ENCODE measurements at regions not wholly inside any gene's neighbourhood (a gene's known extent, or its start where the extent isn't known, plus 50 kb on each side); places are given as distances from the start of the nearest gene placed in this dataset.

DNA sequence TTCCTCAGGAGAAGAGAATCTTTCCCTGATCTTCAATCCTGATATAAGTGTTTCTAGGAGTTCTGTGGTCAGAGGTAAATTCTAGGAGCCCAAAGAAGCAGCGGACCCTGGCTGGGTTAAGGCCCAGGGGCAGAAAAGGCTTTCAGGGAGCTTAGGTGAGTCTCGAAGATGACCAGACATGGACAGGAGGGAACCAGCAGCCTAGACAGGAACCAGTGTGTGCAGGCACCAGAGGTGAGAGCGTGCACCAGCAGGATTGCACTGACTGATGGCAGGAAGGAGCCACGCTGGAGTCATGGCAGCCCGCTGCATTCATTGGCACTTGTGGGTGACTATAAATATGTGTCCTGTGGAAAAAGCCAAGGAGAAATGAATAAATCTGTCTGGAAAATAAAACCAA is 489.9 kb downstream of the BCL11B start (continued):
- TF ChIP-seq, protein P1, sequence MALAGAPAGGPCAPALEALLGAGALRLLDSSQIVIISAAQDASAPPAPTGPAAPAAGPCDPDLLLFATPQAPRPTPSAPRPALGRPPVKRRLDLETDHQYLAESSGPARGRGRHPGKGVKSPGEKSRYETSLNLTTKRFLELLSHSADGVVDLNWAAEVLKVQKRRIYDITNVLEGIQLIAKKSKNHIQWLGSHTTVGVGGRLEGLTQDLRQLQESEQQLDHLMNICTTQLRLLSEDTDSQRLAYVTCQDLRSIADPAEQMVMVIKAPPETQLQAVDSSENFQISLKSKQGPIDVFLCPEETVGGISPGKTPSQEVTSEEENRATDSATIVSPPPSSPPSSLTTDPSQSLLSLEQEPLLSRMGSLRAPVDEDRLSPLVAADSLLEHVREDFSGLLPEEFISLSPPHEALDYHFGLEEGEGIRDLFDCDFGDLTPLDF (CRISPR knock-in tag; IDR thresholded peaks at IDR 0.05), result no peak
- TF ChIP-seq ZNF232 (CRISPR knock-in tag; IDR thresholded peaks at IDR 0.05; ENCODE audit: borderline replicate concordance) (no peak), CAMTA2 (CRISPR knock-in tag; IDR thresholded peaks at IDR 0.05; ENCODE audit: borderline replicate concordance) (no peak), REPIN1 (CRISPR knock-in tag; IDR thresholded peaks at IDR 0.05; ENCODE audit: borderline replicate concordance, low read depth) (no peak), CBX1 (IDR thresholded peaks at IDR 0.05; ENCODE audit: low read depth) (no peak), RNF2 (conservative IDR thresholded peaks at IDR 0.05; ENCODE audit: low read depth) (no peak)
- TF ChIP-seq, protein P2, sequence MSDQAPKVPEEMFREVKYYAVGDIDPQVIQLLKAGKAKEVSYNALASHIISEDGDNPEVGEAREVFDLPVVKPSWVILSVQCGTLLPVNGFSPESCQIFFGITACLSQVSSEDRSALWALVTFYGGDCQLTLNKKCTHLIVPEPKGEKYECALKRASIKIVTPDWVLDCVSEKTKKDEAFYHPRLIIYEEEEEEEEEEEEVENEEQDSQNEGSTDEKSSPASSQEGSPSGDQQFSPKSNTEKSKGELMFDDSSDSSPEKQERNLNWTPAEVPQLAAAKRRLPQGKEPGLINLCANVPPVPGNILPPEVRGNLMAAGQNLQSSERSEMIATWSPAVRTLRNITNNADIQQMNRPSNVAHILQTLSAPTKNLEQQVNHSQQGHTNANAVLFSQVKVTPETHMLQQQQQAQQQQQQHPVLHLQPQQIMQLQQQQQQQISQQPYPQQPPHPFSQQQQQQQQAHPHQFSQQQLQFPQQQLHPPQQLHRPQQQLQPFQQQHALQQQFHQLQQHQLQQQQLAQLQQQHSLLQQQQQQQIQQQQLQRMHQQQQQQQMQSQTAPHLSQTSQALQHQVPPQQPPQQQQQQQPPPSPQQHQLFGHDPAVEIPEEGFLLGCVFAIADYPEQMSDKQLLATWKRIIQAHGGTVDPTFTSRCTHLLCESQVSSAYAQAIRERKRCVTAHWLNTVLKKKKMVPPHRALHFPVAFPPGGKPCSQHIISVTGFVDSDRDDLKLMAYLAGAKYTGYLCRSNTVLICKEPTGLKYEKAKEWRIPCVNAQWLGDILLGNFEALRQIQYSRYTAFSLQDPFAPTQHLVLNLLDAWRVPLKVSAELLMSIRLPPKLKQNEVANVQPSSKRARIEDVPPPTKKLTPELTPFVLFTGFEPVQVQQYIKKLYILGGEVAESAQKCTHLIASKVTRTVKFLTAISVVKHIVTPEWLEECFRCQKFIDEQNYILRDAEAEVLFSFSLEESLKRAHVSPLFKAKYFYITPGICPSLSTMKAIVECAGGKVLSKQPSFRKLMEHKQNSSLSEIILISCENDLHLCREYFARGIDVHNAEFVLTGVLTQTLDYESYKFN (CRISPR knock-in tag; conservative IDR thresholded peaks at IDR 0.05), result no peak

DNA sequence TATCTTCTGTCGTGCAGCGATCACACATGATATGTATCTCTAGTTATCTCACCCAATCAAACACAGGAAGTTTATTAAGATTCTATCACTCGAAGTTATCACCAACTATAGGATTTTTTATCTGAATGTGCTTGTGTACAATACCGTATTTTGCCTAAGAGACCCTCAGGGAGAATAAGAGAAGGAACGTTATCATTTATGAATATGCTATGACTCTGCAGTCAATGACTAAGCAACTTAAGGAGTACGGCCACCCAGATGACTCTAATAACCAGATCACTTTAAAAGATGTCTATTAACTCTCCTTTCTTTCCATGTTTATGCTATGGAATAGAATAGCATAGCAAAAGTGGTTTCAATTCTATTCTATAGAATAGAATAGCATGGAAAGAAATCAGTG is 486.4 kb downstream of the BCL11B start:
- in situ Hi-C loops (cut with HindIII; ENCODE audit: extremely low pct_ligation_motif_present, low pct_unique_long_range_greater_than_20kb), result no loop called here
- Histone ChIP-seq H3K27ac (ENCODE audit: extremely low read length, insufficient read depth, low read length) (no peak overlapping the region), H3K4me3 (replicated peaks in 1 of 3; ENCODE audit: insufficient read depth in 1 of 3, low read depth in 2 of 3, low read length in 3 of 3) (no peak overlapping the region), H4K20me1 (ENCODE audit: insufficient read depth, low read length) (no peaks in the 10 kb centered on the region), H3K9me3 (ENCODE audit: low read length) (peaks cover 85% of the 10 kb centered on the region), H3K27me3 (ENCODE audit: control insufficient read depth in 1 of 2, insufficient read depth in 2 of 2, low read length in 2 of 2) (no peaks in the 10 kb centered on the region), H3K4me2 (ENCODE audit: low read depth, low read length) (no peak overlapping the region), H3K4me1 (ENCODE audit: insufficient read depth, low read length) (no peaks in the 10 kb centered on the region), H2AFZ (ENCODE audit: low read length) (no peak overlapping the region), H3K79me2 (ENCODE audit: insufficient read depth, low read length) (no peaks in the 10 kb centered on the region), H3K36me3 (replicated peaks in 1 of 2; ENCODE audit: control insufficient read depth in 1 of 2, insufficient read depth in 2 of 2, low read length in 2 of 2) (no peaks in the 10 kb centered on the region), H3K9ac (ENCODE audit: insufficient read depth, low read depth, low read length) (no peak overlapping the region)
- BruUV-seq (replicated peaks), result no TSS peak
- ATAC-seq, result no peak
- intact Hi-C loops (cut with micrococcal nuclease; ENCODE audit: unreplicated experiment), result no loop called here
- ChIA-PET CTCF (ENCODE audit: low intra/inter-chr PET ratio, low total read pairs) (no interaction called here), POLR2A (no interaction called here)
- DNase-seq (ENCODE audit: low spot score), result no peak
- 64% methylated on average over 6 of the region's 6 CpGs for WGBS (ENCODE audit: low lambda C conversion rate)
- no peak for FAIRE-seq
- TF ChIP-seq ZC3H13 (CRISPR knock-in tag; IDR thresholded peaks at IDR 0.05), result no peak
- no peak for TF ChIP-seq CBFB (CRISPR knock-in tag; IDR thresholded peaks at IDR 0.05)
- TF ChIP-seq, protein P3, sequence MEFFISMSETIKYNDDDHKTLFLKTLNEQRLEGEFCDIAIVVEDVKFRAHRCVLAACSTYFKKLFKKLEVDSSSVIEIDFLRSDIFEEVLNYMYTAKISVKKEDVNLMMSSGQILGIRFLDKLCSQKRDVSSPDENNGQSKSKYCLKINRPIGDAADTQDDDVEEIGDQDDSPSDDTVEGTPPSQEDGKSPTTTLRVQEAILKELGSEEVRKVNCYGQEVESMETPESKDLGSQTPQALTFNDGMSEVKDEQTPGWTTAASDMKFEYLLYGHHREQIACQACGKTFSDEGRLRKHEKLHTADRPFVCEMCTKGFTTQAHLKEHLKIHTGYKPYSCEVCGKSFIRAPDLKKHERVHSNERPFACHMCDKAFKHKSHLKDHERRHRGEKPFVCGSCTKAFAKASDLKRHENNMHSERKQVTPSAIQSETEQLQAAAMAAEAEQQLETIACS (CRISPR knock-in tag; IDR thresholded peaks at IDR 0.05), result no peak
- no peak for TF ChIP-seq BHLHE40 (IDR thresholded peaks at IDR 0.05; ENCODE audit: low read length)
- TF ChIP-seq, protein P4, sequence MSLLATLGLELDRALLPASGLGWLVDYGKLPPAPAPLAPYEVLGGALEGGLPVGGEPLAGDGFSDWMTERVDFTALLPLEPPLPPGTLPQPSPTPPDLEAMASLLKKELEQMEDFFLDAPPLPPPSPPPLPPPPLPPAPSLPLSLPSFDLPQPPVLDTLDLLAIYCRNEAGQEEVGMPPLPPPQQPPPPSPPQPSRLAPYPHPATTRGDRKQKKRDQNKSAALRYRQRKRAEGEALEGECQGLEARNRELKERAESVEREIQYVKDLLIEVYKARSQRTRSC (CRISPR knock-in tag; IDR thresholded peaks at IDR 0.05; ENCODE audit: low read depth), result no peak
- no peak for TF ChIP-seq ZKSCAN1 (IDR thresholded peaks at IDR 0.05; ENCODE audit: low read length)
- TF ChIP-seq SMAD1 (CRISPR knock-in tag; IDR thresholded peaks at IDR 0.05; ENCODE audit: borderline replicate concordance, low read depth), result no peak
- TF ChIP-seq, protein P5, sequence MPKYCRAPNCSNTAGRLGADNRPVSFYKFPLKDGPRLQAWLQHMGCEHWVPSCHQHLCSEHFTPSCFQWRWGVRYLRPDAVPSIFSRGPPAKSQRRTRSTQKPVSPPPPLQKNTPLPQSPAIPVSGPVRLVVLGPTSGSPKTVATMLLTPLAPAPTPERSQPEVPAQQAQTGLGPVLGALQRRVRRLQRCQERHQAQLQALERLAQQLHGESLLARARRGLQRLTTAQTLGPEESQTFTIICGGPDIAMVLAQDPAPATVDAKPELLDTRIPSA (CRISPR knock-in tag; IDR thresholded peaks at IDR 0.05; ENCODE audit: borderline replicate concordance), result no peak
- TF ChIP-seq NFE2L2 (IDR thresholded peaks at IDR 0.05; ENCODE audit: low read length), result no peak
- no peak for TF ChIP-seq SETDB1 (CRISPR knock-in tag; IDR thresholded peaks at IDR 0.05; ENCODE audit: borderline replicate concordance)
- TF ChIP-seq CCAR2 (optimal IDR thresholded peaks at IDR 0.05; ENCODE audit: low read depth, low read length), result no peak

Data from HepG2 (cell line).